GM23338 (cell line): ENCODE measurements at regions not wholly inside any gene's neighbourhood (a gene's known extent, or its start where the extent isn't known, plus 50 kb on each side); places are given as distances from the start of the nearest gene placed in this dataset.
A peak's percentile ranks its signal among the peaks of the same experiment; 100 is the strongest.

Experiments used
- ATAC-seq: fragments of 200-7000 bp; cut with Tn5 transposase; 3 replicates; pipeline ENCODE4 v1.9.1; 2020
- DNase-seq: peaks from one replicate; pipeline ENCODE4 v3.0.0-alpha.2; 2015; ENCODE audit warnings: low spot score
- H2AFZ ChIP-seq: fragments of 200-600 bp; sonication (generic); 2 replicates; pipeline ENCODE4 v1.8.0; 2016; ENCODE audit warnings: antibody characterized with exemption, mild to moderate bottlenecking, moderate library complexity
- H3F3A ChIP-seq: fragments of 200-600 bp; sonication (generic); replicated peaks from 2 replicates; pipeline ENCODE4 v1.8.0; 2017; ENCODE audit warnings: antibody characterized with exemption, mixed run types, low read depth
- H3K27ac ChIP-seq: fragments of 200-600 bp; sonication (generic); 2 replicates; pipeline ENCODE4 v1.6.1; 2016; ENCODE audit warnings: low read depth
- H3K27me3 ChIP-seq: fragments of 200-600 bp; sonication (generic); 2 replicates; pipeline ENCODE4 v1.8.0; 2016; ENCODE audit warnings: mild to moderate bottlenecking, mixed run types, moderate library complexity; ENCODE audit not compliant: insufficient read depth
- H3K36me3 ChIP-seq: fragments of 200-600 bp; sonication (generic); 2 replicates; pipeline ENCODE4 v1.8.0; 2016; ENCODE audit warnings: mild to moderate bottlenecking; ENCODE audit not compliant: insufficient read depth
- H3K4me1 ChIP-seq: fragments of 200-600 bp; sonication (generic); 2 replicates; pipeline ENCODE4 v1.8.0; 2016; ENCODE audit warnings: mild to moderate bottlenecking, moderate library complexity; ENCODE audit not compliant: insufficient read depth
- H3K4me2 ChIP-seq: fragments of 200-600 bp; sonication (generic); 2 replicates; pipeline ENCODE4 v1.7.1; 2017; ENCODE audit warnings: mixed run types
- H3K4me3 ChIP-seq: fragments of 200-600 bp; sonication (generic); 2 replicates; pipeline ENCODE4 v1.6.1; 2016; ENCODE audit warnings: mixed run types
- H3K79me2 ChIP-seq: fragments of 200-600 bp; sonication (generic); replicated peaks from 2 replicates; pipeline ENCODE4 v1.8.0; 2017; ENCODE audit warnings: mild to moderate bottlenecking; ENCODE audit not compliant: insufficient read depth
- H3K9me2 ChIP-seq: fragments of 200-600 bp; sonication (generic); 2 replicates; pipeline ENCODE4 v1.8.0; 2017; ENCODE audit not compliant: insufficient read depth
- H4K20me1 ChIP-seq: fragments of 200-600 bp; sonication (generic); replicated peaks from 2 replicates; pipeline ENCODE4 v1.8.0; 2017; ENCODE audit warnings: mild to moderate bottlenecking; ENCODE audit not compliant: insufficient read depth
- H3K27ac Mint-ChIP-seq: 2 replicates; pipeline ENCODE4 v1.8.0; 2020; ENCODE audit warnings: inconsistent platforms, mild to moderate bottlenecking, moderate library complexity, mixed read lengths
- H3K27me3 Mint-ChIP-seq: 3 replicates; pipeline ENCODE4 v1.8.0; 2022; ENCODE audit warnings: low read depth, mild to moderate bottlenecking, moderate library complexity, mixed read lengths, inconsistent platforms; ENCODE audit not compliant: insufficient read depth, poor library complexity
- H3K36me3 Mint-ChIP-seq: 3 replicates; pipeline ENCODE4 v1.8.0; 2021; ENCODE audit warnings: low read depth, mild to moderate bottlenecking, inconsistent platforms, moderate library complexity, mixed read lengths
- H3K4me1 Mint-ChIP-seq: 3 replicates; pipeline ENCODE4 v1.8.0; 2020; ENCODE audit warnings: mild to moderate bottlenecking, inconsistent platforms, mixed read lengths
- H3K4me3 Mint-ChIP-seq: 3 replicates; pipeline ENCODE4 v1.8.0; 2021; ENCODE audit warnings: moderate library complexity, mild to moderate bottlenecking, inconsistent platforms, mixed read lengths
- H3K9me3 Mint-ChIP-seq: 3 replicates; pipeline ENCODE4 v1.8.0; 2020; ENCODE audit warnings: moderate library complexity, mild to moderate bottlenecking, inconsistent platforms, mixed read lengths
- JUNB ChIP-seq: IDR thresholded peaks from one replicate; pipeline ENCODE4 v1.6.1; 2016; ENCODE audit warnings: antibody characterized with exemption; ENCODE audit not compliant: unreplicated experiment
- NANOG ChIP-seq: IDR thresholded peaks from 2 replicates; pipeline ENCODE4 v1.6.1; 2016; ENCODE audit warnings: antibody characterized with exemption, borderline replicate concordance
- ZNF331 ChIP-seq: fragments of 250-450 bp; sonication (Bioruptor Pico); IDR thresholded peaks from 2 replicates; pipeline ENCODE4 v1.5.0; 2020; ENCODE audit warnings: low read depth, mild to moderate bottlenecking, moderate library complexity
- TF ChIP-seq, protein P1 (sequence below): IDR thresholded peaks from one replicate; pipeline ENCODE4 v1.6.1; 2018; ENCODE audit warnings: antibody characterized with exemption; ENCODE audit not compliant: unreplicated experiment
- TF ChIP-seq, protein P2 (sequence below): IDR thresholded peaks from 2 replicates; pipeline ENCODE4 v1.6.1; 2016; ENCODE audit warnings: antibody characterized with exemption
- TF ChIP-seq, protein P3 (sequence below), 2 experiments: fragments of 200-600 bp in 1 of 2; sonication (generic) in 1 of 2; conservative IDR thresholded peaks; 2 replicates each; pipeline versions ENCODE4 v1.5.1 to v1.6.1; 2016 to 2017; ENCODE audit warnings: antibody characterized with exemption in 2 of 2, low read depth in 2 of 2, mild to moderate bottlenecking in 2 of 2, moderate library complexity in 1 of 2
- TF ChIP-seq, protein P4 (sequence below): fragments of 250-450 bp; sonication (Bioruptor Pico); IDR thresholded peaks from 2 replicates; pipeline ENCODE4 v1.5.0; 2020; ENCODE audit warnings: mild to moderate bottlenecking, moderate library complexity

DNA sequence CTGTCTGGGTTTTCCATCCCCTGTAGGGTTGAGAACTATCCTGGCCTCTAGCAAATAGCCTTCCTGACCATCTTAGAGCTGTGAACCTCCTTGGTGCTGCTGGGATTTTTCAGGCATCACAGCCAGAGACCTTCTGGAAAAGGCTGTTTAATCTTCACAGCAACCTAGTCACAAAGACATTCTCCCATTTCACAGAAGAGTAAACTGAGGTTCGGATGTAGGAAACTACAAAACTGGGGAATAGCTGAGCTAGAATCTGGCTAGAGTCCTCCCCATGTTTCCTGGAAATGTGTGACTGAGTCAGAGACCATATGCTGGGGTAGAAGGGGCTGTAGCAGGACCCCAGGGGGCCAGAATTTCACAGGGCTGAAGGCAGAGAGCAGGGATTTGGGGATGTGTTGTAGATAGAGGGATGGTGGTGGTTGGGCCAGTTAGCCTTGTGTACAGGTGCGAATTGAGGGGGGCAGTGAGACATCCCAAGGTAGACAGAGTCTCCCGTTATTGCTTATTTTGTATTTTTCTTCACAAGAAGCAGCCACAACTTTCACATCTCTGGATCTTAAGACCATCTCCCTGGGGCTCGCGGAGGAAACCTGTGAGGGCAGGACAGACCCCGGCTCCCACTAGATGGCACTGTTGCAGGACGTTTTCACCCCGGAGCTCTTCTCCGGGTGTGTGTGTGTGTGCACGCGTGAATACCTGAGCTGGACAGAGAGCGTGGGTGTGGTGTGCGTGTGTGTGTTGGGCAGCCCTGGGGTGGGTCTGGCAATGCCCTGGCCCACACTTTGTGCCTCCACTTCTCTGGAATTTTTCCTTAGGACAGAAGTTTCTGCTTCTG is 66.9 kb upstream of the PRR23C start:
- Histone ChIP-seq H4K20me1 (no peaks in the 10 kb centered on the region), H3K4me2 (no peak overlapping the region), H3K79me2 (no peaks in the 10 kb centered on the region), H3K27ac (no peak overlapping the region), H3K4me1 (no peaks in the 10 kb centered on the region), H3K27me3 (peaks cover 6% of the 10 kb centered on the region; the same call in 1 of the 2 replicates), H3K9me2 (no peaks in the 10 kb centered on the region), H3K36me3 (no peaks in the 10 kb centered on the region), H2AFZ (peak overlapping the region; percentile 87), H3F3A (0 out of 2 replicates have a peak, but pooled peaks cover 4% of the 10 kb centered on the region), H3K4me3 (no peak overlapping the region)
- ATAC-seq: peak; percentile 89
- Mint-ChIP-seq H3K4me1 (no peaks in the 10 kb centered on the region), H3K27me3 (peaks cover 5% of the 10 kb centered on the region), H3K27ac (no peak overlapping the region), H3K36me3 (no peaks in the 10 kb centered on the region), H3K9me3 (no peaks in the 10 kb centered on the region), H3K4me3 (no peak overlapping the region)
- TF ChIP-seq, protein P1, sequence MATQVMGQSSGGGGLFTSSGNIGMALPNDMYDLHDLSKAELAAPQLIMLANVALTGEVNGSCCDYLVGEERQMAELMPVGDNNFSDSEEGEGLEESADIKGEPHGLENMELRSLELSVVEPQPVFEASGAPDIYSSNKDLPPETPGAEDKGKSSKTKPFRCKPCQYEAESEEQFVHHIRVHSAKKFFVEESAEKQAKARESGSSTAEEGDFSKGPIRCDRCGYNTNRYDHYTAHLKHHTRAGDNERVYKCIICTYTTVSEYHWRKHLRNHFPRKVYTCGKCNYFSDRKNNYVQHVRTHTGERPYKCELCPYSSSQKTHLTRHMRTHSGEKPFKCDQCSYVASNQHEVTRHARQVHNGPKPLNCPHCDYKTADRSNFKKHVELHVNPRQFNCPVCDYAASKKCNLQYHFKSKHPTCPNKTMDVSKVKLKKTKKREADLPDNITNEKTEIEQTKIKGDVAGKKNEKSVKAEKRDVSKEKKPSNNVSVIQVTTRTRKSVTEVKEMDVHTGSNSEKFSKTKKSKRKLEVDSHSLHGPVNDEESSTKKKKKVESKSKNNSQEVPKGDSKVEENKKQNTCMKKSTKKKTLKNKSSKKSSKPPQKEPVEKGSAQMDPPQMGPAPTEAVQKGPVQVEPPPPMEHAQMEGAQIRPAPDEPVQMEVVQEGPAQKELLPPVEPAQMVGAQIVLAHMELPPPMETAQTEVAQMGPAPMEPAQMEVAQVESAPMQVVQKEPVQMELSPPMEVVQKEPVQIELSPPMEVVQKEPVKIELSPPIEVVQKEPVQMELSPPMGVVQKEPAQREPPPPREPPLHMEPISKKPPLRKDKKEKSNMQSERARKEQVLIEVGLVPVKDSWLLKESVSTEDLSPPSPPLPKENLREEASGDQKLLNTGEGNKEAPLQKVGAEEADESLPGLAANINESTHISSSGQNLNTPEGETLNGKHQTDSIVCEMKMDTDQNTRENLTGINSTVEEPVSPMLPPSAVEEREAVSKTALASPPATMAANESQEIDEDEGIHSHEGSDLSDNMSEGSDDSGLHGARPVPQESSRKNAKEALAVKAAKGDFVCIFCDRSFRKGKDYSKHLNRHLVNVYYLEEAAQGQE: no peak
- TF ChIP-seq, protein P2, sequence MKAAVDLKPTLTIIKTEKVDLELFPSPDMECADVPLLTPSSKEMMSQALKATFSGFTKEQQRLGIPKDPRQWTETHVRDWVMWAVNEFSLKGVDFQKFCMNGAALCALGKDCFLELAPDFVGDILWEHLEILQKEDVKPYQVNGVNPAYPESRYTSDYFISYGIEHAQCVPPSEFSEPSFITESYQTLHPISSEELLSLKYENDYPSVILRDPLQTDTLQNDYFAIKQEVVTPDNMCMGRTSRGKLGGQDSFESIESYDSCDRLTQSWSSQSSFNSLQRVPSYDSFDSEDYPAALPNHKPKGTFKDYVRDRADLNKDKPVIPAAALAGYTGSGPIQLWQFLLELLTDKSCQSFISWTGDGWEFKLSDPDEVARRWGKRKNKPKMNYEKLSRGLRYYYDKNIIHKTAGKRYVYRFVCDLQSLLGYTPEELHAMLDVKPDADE: no peak
- TF ChIP-seq, protein P3, sequence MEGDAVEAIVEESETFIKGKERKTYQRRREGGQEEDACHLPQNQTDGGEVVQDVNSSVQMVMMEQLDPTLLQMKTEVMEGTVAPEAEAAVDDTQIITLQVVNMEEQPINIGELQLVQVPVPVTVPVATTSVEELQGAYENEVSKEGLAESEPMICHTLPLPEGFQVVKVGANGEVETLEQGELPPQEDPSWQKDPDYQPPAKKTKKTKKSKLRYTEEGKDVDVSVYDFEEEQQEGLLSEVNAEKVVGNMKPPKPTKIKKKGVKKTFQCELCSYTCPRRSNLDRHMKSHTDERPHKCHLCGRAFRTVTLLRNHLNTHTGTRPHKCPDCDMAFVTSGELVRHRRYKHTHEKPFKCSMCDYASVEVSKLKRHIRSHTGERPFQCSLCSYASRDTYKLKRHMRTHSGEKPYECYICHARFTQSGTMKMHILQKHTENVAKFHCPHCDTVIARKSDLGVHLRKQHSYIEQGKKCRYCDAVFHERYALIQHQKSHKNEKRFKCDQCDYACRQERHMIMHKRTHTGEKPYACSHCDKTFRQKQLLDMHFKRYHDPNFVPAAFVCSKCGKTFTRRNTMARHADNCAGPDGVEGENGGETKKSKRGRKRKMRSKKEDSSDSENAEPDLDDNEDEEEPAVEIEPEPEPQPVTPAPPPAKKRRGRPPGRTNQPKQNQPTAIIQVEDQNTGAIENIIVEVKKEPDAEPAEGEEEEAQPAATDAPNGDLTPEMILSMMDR (conservative IDR thresholded peaks at IDR 0.05; ENCODE audit: low read depth in 2 of 2): peak; percentile 79 to 90
- DNase-seq: peak; percentile 80

DNA sequence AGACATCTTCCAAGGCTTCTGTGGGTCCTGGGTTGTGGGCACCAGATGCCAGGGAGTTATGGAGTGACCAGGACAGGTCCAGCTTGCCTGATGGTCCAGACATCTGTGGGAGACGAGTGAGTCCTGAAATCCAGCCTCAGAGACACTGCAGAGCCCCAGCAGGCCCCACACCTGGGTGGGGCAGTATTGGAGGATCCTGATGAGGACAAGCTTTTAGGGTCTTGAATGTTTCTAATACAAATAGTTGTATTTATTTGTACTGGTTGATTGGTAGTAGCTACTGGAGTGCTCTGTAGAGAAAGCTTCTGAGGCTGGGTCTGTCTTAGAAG is 67.5 kb upstream of the PRR23C start:
- Mint-ChIP-seq H3K27ac (no peak overlapping the region), H3K4me1 (no peaks in the 10 kb centered on the region), H3K36me3 (no peaks in the 10 kb centered on the region), H3K27me3 (peaks cover 4% of the 10 kb centered on the region), H3K4me3 (no peak overlapping the region), H3K9me3 (no peaks in the 10 kb centered on the region)
- DNase-seq (no peak), ATAC-seq (peak; percentile 16)
- Histone ChIP-seq H3K4me1 (no peaks in the 10 kb centered on the region), H2AFZ (peak overlapping the region; percentile 87), H3K9me2 (no peaks in the 10 kb centered on the region), H3F3A (0 out of 2 replicates have a peak, but pooled peaks cover 4% of the 10 kb centered on the region), H4K20me1 (no peaks in the 10 kb centered on the region), H3K27ac (no peak overlapping the region), H3K4me2 (no peak overlapping the region), H3K27me3 (peaks cover 6% of the 10 kb centered on the region; the same call in 1 of the 2 replicates), H3K79me2 (no peaks in the 10 kb centered on the region), H3K36me3 (no peaks in the 10 kb centered on the region), H3K4me3 (no peak overlapping the region)
- TF ChIP-seq JUNB (no peak), NANOG (no peak), ZNF331 (CRISPR knock-in tag) (no peak)
- TF ChIP-seq, protein P4, sequence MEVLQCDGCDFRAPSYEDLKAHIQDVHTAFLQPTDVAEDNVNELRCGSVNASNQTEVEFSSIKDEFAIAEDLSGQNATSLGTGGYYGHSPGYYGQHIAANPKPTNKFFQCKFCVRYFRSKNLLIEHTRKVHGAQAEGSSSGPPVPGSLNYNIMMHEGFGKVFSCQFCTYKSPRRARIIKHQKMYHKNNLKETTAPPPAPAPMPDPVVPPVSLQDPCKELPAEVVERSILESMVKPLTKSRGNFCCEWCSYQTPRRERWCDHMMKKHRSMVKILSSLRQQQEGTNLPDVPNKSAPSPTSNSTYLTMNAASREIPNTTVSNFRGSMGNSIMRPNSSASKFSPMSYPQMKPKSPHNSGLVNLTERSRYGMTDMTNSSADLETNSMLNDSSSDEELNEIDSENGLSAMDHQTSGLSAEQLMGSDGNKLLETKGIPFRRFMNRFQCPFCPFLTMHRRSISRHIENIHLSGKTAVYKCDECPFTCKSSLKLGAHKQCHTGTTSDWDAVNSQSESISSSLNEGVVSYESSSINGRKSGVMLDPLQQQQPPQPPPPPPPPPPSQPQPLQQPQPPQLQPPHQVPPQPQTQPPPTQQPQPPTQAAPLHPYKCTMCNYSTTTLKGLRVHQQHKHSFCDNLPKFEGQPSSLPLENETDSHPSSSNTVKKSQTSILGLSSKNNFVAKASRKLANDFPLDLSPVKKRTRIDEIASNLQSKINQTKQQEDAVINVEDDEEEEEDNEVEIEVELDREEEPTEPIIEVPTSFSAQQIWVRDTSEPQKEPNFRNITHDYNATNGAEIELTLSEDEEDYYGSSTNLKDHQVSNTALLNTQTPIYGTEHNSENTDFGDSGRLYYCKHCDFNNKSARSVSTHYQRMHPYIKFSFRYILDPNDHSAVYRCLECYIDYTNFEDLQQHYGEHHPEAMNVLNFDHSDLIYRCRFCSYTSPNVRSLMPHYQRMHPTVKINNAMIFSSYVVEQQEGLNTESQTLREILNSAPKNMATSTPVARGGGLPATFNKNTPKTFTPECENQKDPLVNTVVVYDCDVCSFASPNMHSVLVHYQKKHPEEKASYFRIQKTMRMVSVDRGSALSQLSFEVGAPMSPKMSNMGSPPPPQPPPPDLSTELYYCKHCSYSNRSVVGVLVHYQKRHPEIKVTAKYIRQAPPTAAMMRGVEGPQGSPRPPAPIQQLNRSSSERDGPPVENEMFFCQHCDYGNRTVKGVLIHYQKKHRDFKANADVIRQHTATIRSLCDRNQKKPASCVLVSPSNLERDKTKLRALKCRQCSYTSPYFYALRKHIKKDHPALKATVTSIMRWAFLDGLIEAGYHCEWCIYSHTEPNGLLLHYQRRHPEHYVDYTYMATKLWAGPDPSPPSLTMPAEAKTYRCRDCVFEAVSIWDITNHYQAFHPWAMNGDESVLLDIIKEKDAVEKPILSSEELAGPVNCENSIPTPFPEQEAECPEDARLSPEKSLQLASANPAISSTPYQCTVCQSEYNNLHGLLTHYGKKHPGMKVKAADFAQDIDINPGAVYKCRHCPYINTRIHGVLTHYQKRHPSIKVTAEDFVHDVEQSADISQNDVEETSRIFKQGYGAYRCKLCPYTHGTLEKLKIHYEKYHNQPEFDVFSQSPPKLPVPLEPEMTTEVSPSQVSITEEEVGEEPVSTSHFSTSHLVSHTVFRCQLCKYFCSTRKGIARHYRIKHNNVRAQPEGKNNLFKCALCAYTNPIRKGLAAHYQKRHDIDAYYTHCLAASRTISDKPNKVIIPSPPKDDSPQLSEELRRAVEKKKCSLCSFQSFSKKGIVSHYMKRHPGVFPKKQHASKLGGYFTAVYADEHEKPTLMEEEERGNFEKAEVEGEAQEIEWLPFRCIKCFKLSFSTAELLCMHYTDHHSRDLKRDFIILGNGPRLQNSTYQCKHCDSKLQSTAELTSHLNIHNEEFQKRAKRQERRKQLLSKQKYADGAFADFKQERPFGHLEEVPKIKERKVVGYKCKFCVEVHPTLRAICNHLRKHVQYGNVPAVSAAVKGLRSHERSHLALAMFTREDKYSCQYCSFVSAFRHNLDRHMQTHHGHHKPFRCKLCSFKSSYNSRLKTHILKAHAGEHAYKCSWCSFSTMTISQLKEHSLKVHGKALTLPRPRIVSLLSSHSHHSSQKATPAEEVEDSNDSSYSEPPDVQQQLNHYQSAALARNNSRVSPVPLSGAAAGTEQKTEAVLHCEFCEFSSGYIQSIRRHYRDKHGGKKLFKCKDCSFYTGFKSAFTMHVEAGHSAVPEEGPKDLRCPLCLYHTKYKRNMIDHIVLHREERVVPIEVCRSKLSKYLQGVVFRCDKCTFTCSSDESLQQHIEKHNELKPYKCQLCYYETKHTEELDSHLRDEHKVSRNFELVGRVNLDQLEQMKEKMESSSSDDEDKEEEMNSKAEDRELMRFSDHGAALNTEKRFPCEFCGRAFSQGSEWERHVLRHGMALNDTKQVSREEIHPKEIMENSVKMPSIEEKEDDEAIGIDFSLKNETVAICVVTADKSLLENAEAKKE: no peak
